Ammon's horn (tissue), 1 donor: ENCODE measurements at regions not wholly inside any gene's neighbourhood (a gene's known extent, or its start where the extent isn't known, plus 50 kb on each side); places are given as distances from the start of the nearest gene placed in this dataset.

Experiments
- DNase-seq: peaks from one replicate; pipeline ENCODE4 v3.0.0-alpha.2; 2016; ENCODE audit warnings: low spot score

- peak; percentile 84 for DNase-seq
Measured at GRCh38 chr1:94592571-94592920, 51.0 kb upstream of the F3 start.

GRCh38 chr1:94591823-94592570, 50.4 kb upstream of the F3 start:
- DNase-seq = peak; percentile 81
